HG03575 (cell line): ENCODE measurements at regions not wholly inside any gene's neighbourhood (a gene's known extent, or its start where the extent isn't known, plus 50 kb on each side); places are given as distances from the start of the nearest gene placed in this dataset.
"Not testable (repeated sequence)": the region's sequence is repeated elsewhere in the genome, so short reads cannot be mapped to it uniquely, and the experiment has no call there.

ENCODE experiments used
- ATAC-seq: cut with Tn5 transposase; IDR thresholded peaks from one replicate; pipeline ENCODE4 v1.9.1; 2021; ENCODE audit not compliant: unreplicated experiment, insufficient number of reproducible peaks, low FRiP score; ENCODE audit errors: extremely low read depth

DNA sequence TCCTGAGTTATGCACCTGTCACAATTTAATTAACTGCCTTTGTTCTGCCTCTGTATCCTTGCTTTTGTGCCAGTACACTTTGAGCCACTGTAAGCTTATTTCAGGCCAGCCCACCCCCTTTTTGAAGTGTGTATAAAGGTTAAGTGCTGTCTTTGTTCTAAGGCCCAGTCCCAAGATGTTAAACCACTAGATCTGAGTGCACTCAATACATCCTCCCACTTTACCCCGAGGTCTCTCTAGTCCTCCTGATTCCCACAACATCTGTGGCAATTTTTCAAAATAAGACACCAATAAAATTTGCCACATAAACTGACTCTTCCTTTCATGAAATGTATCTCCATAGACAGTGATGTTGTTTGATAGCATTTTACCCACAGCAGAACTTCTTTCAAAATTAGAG lies 124.1 kb upstream of the SPIN4 start:
- no peak for ATAC-seq

DNA sequence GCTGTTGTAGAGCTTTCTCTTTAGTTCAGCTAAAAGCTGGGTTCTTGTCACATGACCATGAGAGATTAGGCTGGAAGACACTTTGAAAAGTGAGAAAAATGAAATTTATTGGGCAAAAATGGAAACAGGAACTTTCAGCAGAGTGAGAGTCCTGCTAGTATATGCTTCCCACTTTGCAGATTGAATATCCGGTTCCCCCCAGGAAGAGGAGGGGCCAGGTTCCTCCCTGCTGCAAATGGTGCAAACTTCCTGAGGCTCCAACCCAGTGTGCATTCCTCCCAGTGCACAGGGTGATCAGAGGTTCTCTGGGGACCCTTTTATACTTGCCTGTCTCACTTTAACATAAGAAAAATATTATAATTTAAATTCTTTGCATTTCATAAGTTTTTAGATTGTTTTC lies 119.9 kb upstream of the SPIN4 start:
- no peak for ATAC-seq

DNA sequence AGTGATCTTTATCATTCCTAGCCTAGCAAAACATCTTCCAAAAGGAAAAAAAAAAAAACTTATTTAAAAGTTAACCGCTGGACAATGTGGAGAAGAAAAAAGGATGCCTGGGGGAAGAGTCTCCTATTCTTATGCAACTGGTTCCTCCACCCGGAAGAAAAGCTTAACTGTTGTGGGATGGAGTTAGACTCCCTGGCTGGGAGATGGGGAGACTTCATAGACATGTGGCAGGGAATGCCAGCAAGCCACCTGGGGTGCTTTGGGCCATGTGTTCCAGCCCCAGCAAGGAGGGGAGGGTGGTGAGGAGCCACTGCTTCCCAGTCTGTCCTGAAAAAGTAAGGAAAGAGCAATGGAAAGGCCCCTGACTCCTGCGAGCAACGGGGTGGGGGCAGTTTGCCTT lies 119.4 kb upstream of the SPIN4 start:
- ATAC-seq: no peak

GRCh38 chrX:63466690-63467089 lies 115.6 kb upstream of the SPIN4 start:
- no peak for ATAC-seq

DNA sequence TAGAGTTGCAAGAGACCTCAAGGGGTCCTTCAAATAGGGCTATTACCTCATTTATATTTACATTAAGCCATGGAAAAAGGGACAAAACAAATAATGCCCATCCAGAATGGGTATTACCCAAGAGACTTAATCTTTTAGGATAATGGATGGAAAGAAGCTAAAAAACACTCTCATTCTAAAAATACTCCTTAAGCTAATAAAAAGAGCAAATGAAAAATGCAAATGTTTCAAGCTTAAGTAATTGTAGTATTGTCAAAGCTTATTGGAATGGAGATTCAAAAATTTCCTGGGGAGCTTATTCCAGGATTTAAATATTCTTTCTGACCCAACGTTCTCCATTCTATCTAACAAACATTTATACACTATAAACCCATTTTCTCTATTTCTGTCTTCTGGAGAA lies 107.8 kb upstream of the SPIN4 start:
- ATAC-seq: no peak

DNA sequence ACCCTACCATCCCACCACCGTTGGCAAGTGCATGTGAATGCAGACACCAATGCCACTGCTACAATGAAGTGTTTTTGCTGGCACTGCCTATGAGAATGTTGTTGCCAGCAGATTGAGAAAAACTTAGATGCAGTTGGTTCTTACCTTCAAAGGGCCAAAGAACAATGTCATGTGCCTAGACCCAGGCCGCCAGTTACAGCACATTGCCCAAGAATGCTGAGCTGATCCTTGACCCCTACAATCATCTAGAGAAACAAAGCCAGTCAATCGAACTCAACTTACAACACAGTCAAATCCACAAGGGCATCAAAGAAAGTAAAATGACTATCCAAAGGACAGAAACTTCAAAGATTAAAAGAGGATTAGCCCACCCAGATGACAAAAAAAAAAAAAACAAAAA lies 102.4 kb upstream of the SPIN4 start:
- ATAC-seq: no peak

DNA sequence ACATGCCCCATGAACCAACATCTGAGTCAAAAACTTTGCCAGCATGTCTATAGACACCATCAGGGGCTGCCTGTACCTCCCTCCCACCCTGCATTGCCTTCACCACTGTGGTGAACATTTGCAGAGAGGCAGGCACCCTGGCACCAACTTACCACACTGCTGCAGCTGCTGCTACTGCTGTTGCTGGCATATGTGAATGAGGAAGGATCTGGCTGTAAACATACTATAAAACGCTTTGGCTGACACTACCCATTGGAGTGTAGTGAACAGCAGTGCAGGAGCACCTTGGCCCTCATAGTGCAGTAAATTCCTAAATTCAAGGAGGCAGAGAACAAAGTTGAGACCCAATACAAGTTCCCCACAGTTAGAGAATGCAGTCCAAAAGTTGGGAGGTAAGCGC lies 90.6 kb upstream of the SPIN4 start:
- no peak for ATAC-seq

- ATAC-seq: no peak
Observed at GRCh38 chrX:63439580-63439979, 88.4 kb upstream of the SPIN4 start.

- ATAC-seq: no peak
Observed at GRCh38 chrX:63436865-63437264, 85.7 kb upstream of the SPIN4 start.

GRCh38 chrX:63434665-63435064 lies 83.5 kb upstream of the SPIN4 start:
- ATAC-seq: no peak

DNA sequence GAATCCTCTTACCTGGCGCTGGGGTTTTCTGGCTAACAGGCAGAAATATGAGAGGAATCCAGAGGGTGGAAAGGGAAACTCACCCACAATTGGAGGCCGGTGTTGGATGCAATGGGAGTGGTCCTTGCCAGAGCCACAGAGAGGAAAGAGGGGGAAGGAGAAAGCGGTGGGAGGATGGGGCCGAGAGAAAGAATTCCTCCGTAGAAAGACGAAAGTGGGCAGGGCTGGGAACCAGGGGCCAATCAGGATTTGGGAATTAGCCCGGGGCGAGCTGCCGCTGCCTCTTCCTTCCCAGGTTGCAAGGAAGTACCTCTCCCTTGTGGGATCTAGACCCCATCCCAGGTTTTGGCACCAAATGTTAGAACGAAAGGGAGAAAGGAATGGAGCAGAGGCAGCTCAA lies 83.1 kb upstream of the SPIN4 start:
- ATAC-seq: no peak

GRCh38 chrX:63430026-63430425 lies 78.9 kb upstream of the SPIN4 start:
- ATAC-seq: no peak

DNA sequence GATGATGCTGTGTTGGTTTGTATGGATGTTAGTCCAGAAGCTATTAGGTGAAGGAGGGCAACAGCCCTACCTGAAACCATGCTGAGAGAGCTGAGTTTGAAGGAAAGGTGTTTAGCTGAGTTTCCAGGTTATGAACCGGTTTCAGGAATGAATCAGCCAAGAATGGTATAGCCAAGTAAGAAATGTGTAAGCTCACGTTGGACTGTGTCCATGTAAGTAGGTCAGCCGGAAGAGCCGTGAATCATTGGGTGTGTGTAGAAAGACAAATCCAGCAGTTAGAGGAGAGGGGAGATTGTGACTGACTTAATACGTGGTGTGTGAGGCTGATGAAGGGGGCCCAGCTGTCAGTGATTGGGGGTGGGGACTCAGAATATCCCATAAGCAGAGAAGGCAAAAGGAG lies 77.2 kb upstream of the SPIN4 start:
- ATAC-seq: no peak

GRCh38 chrX:63426519-63426918 lies 75.4 kb upstream of the SPIN4 start:
- no peak for ATAC-seq

DNA sequence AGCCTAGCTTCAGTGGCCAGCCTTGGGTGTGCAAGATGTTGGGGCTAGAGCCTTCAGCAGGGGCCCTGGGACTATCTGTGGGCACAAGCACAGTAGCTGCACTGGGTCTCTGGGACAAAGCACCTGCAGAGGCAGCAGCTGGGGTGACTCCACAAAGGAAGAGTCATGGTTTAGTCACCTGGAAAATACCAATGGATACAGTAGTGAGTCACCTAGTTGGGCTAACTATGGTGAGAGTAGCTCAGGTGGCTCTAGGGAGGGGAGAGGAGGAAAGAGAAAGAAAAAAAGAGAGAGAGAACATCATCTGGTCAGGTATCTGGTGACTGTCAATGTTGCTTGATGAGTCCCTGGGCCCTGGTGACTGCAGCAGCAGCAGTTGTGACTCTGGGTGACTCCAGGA lies 72.9 kb upstream of the SPIN4 start:
- ATAC-seq: no peak

DNA sequence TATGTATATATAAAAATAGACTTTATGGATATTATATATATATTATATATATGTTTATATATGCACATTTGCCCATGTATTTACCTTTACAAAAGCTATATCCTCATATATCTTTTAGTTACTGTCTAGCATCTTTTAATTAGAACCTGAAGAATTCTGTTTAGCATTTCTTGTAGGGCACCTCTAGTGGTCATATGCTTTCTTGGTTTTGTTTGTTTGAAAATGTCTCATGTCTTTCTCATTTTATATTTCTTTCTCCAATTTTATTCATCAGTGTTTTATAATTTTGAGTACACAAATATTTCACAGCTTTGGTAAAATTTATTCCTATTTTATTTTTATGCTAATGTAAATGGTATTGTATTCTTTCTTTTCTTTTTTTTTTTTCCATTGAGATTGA lies 70.3 kb upstream of the SPIN4 start:
- no peak for ATAC-seq

- ATAC-seq: no peak
Observed at GRCh38 chrX:63418211-63418610, 67.1 kb upstream of the SPIN4 start.

DNA sequence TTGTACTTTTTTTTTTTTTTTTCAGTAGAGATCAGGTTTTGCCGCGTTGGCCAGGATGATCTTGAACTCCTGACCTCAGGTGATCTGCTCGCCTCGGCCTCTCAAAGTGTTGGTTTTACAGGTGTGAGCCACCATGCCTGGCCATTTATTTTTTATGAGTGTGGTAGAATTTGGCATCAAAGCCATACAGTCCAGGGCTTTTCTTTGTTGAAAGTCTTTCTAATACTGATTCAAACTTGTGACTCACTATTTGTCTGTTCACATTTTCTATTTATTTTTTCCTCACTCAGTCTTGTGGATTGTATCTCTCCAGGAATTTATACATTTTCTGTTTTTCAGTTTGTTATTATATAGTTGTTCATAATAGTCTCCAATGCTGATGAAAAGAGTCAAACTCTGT lies 66.5 kb upstream of the SPIN4 start:
- ATAC-seq: no peak

DNA sequence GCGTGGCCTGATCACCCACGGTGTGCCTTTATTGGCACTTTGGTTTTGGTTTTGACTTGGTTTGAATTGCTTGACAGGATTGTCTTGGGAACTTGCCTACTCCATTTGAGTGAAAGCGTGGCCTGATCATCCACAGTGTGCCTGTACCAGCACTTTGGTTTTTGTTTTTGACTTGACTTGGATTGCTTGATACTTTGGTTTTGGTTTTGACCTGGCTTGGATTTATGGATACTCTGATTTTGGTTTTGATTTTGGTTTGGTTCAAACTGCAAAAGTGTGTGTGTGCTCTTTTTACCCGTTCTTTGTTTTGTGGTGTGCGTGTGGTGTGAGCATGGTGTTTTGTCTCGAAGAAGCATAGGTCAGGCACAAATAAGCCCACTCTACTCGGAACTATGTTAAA lies 58.8 kb upstream of the SPIN4 start:
- not testable (repeated sequence) for ATAC-seq

DNA sequence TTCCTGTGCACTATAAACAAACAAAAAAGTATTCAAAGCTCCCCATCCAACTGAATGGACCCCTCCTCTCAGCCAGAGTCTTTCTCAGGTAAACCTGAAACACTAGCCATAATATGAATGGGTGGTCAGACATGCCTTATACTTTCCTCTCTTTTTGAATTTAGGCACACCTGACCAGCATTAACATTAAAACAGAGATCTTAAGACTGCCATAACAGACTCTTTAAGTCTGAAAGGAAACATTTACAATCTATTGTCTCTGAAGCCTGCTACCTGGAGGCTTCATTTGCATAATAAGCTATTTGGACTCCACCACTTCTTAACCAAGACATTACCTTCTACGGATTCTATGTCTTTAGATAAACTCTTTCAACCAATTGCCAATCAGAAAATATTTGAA lies 56.9 kb upstream of the SPIN4 start:
- no peak for ATAC-seq

DNA sequence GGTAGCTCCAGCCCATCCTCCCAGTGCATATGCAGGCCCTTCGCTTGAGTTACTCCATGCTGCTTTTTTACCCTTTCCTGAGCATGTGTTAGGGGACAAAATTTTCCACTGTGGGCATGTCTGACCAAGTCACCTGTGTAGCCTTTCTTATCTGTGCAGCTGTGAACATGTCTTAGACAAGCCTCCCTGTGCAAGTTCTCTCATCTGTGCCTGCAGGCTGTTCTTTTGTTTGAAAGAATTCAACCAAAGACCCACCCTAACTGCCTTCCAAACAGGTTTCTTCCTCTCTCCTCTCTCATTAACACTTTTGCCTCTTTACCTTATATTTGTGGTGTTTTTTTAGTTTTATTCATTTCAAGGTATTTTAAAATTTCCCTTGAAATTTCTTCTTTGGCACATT lies 53.2 kb upstream of the SPIN4 start:
- ATAC-seq: no peak

DNA sequence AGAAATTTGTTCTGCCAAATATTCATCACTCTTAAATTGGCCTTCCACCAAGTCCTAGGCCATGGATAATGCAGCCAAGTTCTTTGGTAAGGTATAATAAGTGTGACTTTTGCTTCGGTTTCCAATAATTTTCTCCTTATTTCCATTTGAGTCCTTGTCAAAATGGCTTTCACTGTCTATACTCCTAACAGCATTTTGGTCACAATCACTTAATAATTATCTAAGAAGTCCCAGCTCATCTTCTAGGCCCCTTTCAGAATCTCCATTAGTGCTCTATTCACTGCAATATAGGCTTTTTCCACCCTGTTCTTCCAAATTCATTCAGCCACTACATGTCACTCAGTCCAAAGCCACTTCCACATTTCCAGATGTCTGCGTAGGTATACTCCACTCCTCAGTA lies 51.0 kb upstream of the SPIN4 start:
- ATAC-seq: no peak
